COLO829 (cell line): ENCODE measurements at regions not wholly inside any gene's neighbourhood (a gene's known extent, or its start where the extent isn't known, plus 50 kb on each side); places are given as distances from the start of the nearest gene placed in this dataset.
"Not testable (repeated sequence)": the region's sequence is repeated elsewhere in the genome, so short reads cannot be mapped to it uniquely, and the experiment has no call there.

Source experiments
- DNase-seq: peaks from one replicate; pipeline ENCODE4 v3.0.0; 2012; ENCODE audit warnings: low spot score

GRCh38 chrX:40950546-40950945 is 134.7 kb upstream of the USP9X start:
- no peak for DNase-seq

GRCh38 chrX:40951407-40951806 is 133.8 kb upstream of the USP9X start:
- not testable (repeated sequence) for DNase-seq

- no peak for DNase-seq
Observed at GRCh38 chrX:40952855-40953254, 132.4 kb upstream of the USP9X start.

- no peak for DNase-seq
Observed at GRCh38 chrX:40953369-40953768, 131.9 kb upstream of the USP9X start.

GRCh38 chrX:40960041-40960440 is 125.2 kb upstream of the USP9X start:
- DNase-seq: no peak

- DNase-seq: no peak
Observed at GRCh38 chrX:40962793-40963407, 122.3 kb upstream of the USP9X start.

- DNase-seq: no peak
Observed at GRCh38 chrX:40964008-40964407, 121.2 kb upstream of the USP9X start.

- no peak for DNase-seq
Observed at GRCh38 chrX:40964633-40965586, 120.3 kb upstream of the USP9X start.

- DNase-seq: no peak
Observed at GRCh38 chrX:40966213-40966820, 118.9 kb upstream of the USP9X start.

GRCh38 chrX:40968180-40968579 is 117.1 kb upstream of the USP9X start:
- DNase-seq: no peak

- DNase-seq: no peak
Observed at GRCh38 chrX:40971736-40972135, 113.5 kb upstream of the USP9X start.

GRCh38 chrX:40973619-40974018 is 111.6 kb upstream of the USP9X start:
- DNase-seq: no peak

- no peak for DNase-seq
Observed at GRCh38 chrX:40975951-40976350, 109.3 kb upstream of the USP9X start.

- DNase-seq: no peak
Observed at GRCh38 chrX:40976981-40977380, 108.3 kb upstream of the USP9X start.

- DNase-seq: no peak
Observed at GRCh38 chrX:40984962-40985361, 100.3 kb upstream of the USP9X start.

- no peak for DNase-seq
Observed at GRCh38 chrX:40987413-40987812, 97.8 kb upstream of the USP9X start.

- DNase-seq: no peak
Observed at GRCh38 chrX:40988100-40988499, 97.1 kb upstream of the USP9X start.

- DNase-seq: not testable (repeated sequence)
Observed at GRCh38 chrX:40993395-40993794, 91.8 kb upstream of the USP9X start.

- DNase-seq: peak; percentile 57
Observed at GRCh38 chrX:40996886-40997530, 88.2 kb upstream of the USP9X start.

- DNase-seq: no peak
Observed at GRCh38 chrX:40998123-40998522, 87.1 kb upstream of the USP9X start.

GRCh38 chrX:41001327-41001726 is 83.9 kb upstream of the USP9X start:
- DNase-seq: no peak

GRCh38 chrX:41002026-41002425 is 83.2 kb upstream of the USP9X start:
- no peak for DNase-seq
